ENCODE measurements at regions not wholly inside any gene's neighbourhood (a gene's known extent, or its start where the extent isn't known, plus 50 kb on each side); places are given as distances from the start of the nearest gene placed in this dataset.

DNA sequence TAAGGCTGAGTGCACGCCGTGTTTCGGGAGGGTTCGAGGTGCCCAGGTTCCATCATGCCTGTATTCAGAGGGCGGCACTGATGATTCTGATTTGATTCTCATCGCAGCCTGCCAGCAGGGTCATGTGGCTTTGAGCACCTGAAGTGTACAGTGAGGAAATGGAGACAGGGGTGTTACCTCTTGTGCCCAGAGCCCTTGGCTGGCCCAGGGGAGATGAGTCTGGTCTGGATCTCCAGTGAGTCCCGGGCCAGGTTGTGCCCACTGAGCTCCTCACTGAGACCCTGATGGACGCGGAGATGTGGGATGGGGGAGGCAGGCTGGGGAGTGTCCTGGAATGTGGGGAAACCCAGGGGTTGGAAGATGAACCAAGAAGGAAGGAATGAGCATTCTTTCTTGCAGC is 54.7 kb downstream of the GADD45G start:
- ATAC-seq: no peak
- TF ChIP-seq, protein P1, sequence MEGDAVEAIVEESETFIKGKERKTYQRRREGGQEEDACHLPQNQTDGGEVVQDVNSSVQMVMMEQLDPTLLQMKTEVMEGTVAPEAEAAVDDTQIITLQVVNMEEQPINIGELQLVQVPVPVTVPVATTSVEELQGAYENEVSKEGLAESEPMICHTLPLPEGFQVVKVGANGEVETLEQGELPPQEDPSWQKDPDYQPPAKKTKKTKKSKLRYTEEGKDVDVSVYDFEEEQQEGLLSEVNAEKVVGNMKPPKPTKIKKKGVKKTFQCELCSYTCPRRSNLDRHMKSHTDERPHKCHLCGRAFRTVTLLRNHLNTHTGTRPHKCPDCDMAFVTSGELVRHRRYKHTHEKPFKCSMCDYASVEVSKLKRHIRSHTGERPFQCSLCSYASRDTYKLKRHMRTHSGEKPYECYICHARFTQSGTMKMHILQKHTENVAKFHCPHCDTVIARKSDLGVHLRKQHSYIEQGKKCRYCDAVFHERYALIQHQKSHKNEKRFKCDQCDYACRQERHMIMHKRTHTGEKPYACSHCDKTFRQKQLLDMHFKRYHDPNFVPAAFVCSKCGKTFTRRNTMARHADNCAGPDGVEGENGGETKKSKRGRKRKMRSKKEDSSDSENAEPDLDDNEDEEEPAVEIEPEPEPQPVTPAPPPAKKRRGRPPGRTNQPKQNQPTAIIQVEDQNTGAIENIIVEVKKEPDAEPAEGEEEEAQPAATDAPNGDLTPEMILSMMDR (IDR thresholded peaks at IDR 0.05): no peak
- DNase-seq: peak in 1 of 4 donors; percentile 39
- Histone ChIP-seq H3K36me3 (no peaks in the 10 kb centered on the region), H3K9me3 (no peaks in the 10 kb centered on the region), H3K4me1 (peaks cover 16 to 89% of the 10 kb centered on the region in 2 donors), H3K27me3 (no peaks in the 10 kb centered on the region), H3K4me3 (no peak overlapping the region), H3K27ac (peak overlapping the region in 1 of 2 donors; percentile 83)
- intact Hi-C loops (cut with DNase I): no loop called here

DNA sequence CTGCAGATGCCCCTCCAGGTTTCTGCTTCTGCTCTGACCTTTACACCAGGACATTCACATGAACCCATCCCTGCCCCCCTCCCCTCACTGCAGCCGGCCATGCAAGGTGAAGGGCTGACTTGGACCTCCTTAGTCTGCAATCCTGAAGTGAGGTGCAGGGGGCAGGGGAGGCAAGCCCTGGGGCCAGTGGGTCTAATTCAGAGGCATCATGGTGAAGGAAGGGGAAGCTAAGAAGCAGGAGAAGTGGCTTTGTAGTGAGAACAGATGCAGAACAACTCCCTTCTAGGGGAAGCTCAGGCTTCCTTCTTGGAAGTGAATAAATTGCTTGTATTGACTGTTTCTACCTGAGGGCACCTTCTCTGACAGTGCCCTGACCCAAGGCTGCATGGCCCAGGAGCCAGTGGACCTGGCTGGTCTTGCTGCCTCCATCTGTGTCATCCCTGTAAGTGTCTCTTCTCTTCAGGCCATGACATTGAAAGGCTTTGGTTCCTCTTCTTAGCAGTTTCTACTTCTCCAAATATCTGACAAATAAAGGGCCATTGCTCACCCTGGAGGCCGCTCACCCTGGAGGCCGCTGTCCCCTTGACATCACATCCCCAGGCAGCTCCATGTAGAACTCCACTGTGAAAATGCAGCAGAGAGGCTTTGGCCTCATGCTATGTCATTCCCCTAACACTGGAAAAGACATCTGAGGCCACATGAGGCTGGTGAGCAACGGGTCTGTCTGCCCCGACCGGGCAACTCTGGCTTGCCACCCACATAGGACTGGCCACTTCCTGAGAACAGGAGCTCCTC is 55.3 kb downstream of the GADD45G start:
- Histone ChIP-seq H3K27me3 (no peaks in the 10 kb centered on the region), H3K9me3 (no peaks in the 10 kb centered on the region), H3K4me3 (no peak overlapping the region), H3K36me3 (no peaks in the 10 kb centered on the region), H3K27ac (peak overlapping the region in 1 of 2 donors; percentile 83), H3K4me1 (peaks cover 17 to 88% of the 10 kb centered on the region in 2 donors)
- TF ChIP-seq, protein P1 (IDR thresholded peaks at IDR 0.05): no peak
- ATAC-seq: no peak
- DNase-seq: peak in 1 of 4 donors; percentile 78
- intact Hi-C loops (cut with DNase I): no loop called here

DNA sequence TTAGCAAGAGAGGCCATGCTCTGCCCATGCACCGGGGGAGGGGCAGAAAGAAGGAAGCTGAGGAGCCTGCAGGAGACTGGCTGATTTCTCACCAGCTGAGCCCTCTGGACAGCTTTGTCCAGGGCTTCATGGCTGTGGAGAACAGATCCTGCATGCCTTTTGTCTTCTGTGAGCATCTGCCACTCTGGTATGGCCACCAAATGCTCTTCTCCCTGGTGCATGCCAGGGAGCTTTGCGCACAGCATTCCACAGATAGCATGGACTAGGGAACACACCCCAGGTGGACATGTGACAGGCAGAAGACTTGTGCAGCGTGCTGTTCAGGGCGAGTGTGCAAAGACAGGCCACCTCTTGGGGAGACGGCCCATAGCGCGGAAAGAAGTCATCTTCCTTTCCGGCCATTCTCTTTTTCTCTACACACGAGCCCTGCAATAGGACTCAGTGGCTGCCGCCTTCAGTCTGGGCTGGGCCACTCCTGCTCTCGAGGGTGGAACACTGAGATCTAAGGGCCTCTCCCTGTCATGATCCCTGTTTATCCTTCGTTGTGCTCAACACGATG is 56.7 kb downstream of the GADD45G start:
- Histone ChIP-seq H3K36me3 (no peaks in the 10 kb centered on the region), H3K27me3 (no peaks in the 10 kb centered on the region), H3K9me3 (no peaks in the 10 kb centered on the region), H3K4me3 (peak overlapping the region in 1 of 2 donors; percentile 18), H3K4me1 (peaks cover 20 to 79% of the 10 kb centered on the region in 2 donors), H3K27ac (peak overlapping the region; percentile 75 to 83)
- intact Hi-C loops (cut with DNase I): no loop called here
- DNase-seq: peak in 1 of 4 donors; percentile 75
- ATAC-seq: peak; percentile 54
- TF ChIP-seq, protein P1 (IDR thresholded peaks at IDR 0.05): no peak

DNA sequence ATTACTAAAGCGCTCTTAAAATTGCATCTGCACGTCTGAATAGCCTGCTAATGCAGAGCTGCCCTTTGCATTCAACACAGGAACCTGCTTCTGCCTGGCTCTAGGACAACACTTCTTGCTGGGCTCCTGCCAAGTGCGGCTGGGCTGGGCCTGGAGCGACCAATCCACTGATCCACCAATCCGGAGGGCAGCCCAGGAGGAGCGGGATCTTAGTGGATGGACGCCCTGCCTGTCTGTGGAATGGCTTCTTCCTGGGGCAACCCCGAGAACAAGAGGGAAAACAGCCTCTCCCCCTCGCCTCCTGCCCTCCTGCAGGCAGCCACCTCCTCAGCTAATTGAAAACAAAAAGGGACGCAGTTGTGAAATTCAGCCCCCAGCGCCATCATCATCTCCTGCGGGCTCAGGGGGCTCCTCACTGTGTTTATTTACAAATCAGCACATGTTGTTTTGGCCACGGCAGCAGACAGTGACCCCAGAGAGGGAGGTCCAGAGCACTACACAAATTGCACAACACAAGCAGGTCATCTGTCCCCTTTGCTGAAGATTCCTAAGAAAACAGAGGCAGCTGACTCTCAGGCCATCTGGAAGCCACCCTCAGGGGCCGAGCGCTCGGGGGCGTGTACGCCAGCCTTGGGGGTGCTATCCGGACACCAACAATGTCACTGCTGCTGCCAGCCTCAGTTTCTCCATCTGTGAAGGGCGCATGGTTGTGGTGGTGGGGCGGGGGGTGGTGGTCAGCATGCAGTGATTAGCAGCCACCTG is 57.3 kb downstream of the GADD45G start:
- Histone ChIP-seq H3K27ac (peak overlapping the region; percentile 75 to 83), H3K4me3 (peak overlapping the region; percentile 18 to 29), H3K9me3 (no peaks in the 10 kb centered on the region), H3K36me3 (no peaks in the 10 kb centered on the region), H3K27me3 (no peaks in the 10 kb centered on the region), H3K4me1 (peaks cover 20 to 79% of the 10 kb centered on the region in 2 donors)
- TF ChIP-seq, protein P1 (IDR thresholded peaks at IDR 0.05): no peak
- intact Hi-C loops (cut with DNase I): no loop called here
- DNase-seq (peak; percentile 91 to 97 (median 94)), ATAC-seq (peak; percentile 92)
